Activated naive CD8-positive, alpha-beta T cell treated with anti-CD3 and anti-CD28 coated beads, Interleukin-2, amount 10 ng/mL, durations not matched to agents 7 days and 5 days (primary cell): ENCODE measurements at regions not wholly inside any gene's neighbourhood (a gene's known extent, or its start where the extent isn't known, plus 50 kb on each side); places are given as distances from the start of the nearest gene placed in this dataset.

Experiments
- ATAC-seq: fragments of 150-1000 bp; cut with Tn5 transposase; one replicate; pipeline ENCODE4 v1.10.0; 2021; ENCODE audit warnings: low read depth, moderate library complexity
- POLR2A ChIA-PET: fragments of 350-600 bp; sonication (Branson Sonifier 250); formaldehyde crosslinking; loops from one replicate; lab custom pipeline; 2021; ENCODE audit warnings: antibody characterized with exemption; lab: Charles Lee
- DNase-seq: peaks from one replicate; pipeline ENCODE4 v3.0.0; 2021
- H3K27ac Mint-ChIP-seq: one replicate; pipeline ENCODE4 v1.8.0; 2022; ENCODE audit warnings: mild to moderate bottlenecking, mixed read lengths
- H3K27me3 Mint-ChIP-seq: one replicate; pipeline ENCODE4 v1.8.0; 2022; ENCODE audit warnings: mild to moderate bottlenecking, moderate library complexity, mixed read lengths
- H3K36me3 Mint-ChIP-seq: one replicate; pipeline ENCODE4 v1.8.0; 2021; ENCODE audit warnings: mild to moderate bottlenecking, mixed read lengths
- H3K4me1 Mint-ChIP-seq: one replicate; pipeline ENCODE4 v1.8.0; 2021; ENCODE audit warnings: mixed read lengths
- H3K4me3 Mint-ChIP-seq: one replicate; pipeline ENCODE4 v1.8.0; 2022; ENCODE audit warnings: mild to moderate bottlenecking, moderate library complexity, mixed read lengths
- H3K9me3 Mint-ChIP-seq: one replicate; pipeline ENCODE4 v1.8.0; 2021; ENCODE audit warnings: mixed read lengths

DNA sequence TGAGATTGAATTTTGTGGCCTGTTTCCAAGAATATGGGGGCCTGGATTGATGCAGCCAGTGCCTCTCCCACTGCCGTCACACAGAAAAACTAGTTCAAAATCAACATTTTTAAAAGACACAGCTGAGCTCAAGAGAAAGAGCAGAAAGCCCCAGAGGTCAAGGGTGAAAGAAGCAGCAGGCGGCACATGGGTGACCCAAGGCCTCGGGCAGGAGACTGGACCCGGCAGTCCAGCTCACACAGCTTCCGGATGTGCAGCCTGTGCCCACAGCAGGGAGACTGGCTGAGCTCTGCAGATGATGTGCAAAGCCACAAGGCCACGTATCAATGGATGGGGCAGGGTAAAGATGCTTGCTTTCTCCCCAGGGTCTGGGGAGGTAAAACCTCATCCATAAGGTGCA lies 50.4 kb upstream of the RNF32 start:
- no peaks in the 10 kb centered on the region for H3K4me1 Mint-ChIP-seq
- peaks cover 8% of the 10 kb centered on the region for H3K27me3 Mint-ChIP-seq
- POLR2A ChIA-PET, result no interaction called here

DNA sequence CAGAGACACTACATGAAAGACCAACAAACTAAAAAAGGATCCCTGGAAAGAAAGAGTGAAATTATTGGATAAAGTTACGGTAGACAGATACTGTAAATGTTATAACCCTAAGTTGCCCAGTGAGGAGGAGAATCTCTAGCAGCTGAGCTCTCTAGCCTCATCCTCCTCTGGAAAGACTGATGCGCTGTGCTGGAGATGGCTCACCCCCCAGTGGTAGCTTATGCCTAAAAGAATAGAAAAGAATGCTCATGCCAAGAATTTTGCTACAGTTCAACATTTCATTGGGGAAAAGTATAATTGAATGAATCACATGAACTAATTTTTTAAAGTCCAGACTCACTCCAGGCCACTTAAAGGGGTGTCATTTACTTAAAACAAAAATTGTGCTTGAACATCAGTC lies 50.8 kb upstream of the RNF32 start:
- POLR2A ChIA-PET, result no interaction called here
- peaks cover 11% of the 10 kb centered on the region for H3K9me3 Mint-ChIP-seq
- no peak for DNase-seq
- H3K4me1 Mint-ChIP-seq, result no peaks in the 10 kb centered on the region
- ATAC-seq, result no peak
- no peak overlapping the region for H3K4me3 Mint-ChIP-seq
- H3K36me3 Mint-ChIP-seq, result no peaks in the 10 kb centered on the region
- no peak overlapping the region for H3K27ac Mint-ChIP-seq
- H3K27me3 Mint-ChIP-seq, result peaks cover 12% of the 10 kb centered on the region

More for the DNA sequence above, 50.4 kb upstream of the RNF32 start:
- H3K36me3 Mint-ChIP-seq, result no peaks in the 10 kb centered on the region
- no peak overlapping the region for H3K27ac Mint-ChIP-seq
- H3K4me3 Mint-ChIP-seq, result no peak overlapping the region
- DNase-seq (no peak), ATAC-seq (no peak)
- peaks cover 11% of the 10 kb centered on the region for H3K9me3 Mint-ChIP-seq

DNA sequence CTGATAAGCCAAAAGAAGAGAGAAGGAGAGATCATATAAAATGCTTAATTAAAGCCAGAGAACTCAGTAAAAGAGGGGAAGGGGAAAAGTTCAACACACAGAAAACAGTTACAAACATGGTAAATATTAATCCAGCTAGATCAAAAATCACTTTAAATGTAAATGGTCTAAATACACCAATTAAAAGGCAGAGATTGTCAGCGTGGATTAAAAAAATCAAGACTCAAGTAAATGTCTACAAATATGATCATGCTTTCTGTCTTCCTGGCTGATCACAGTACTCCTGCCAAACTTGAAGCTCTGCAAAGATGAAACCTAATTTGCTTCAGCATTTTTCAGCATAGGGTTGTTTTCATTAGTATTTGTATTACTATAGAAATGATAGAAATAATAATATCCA lies 54.6 kb upstream of the RNF32 start:
- POLR2A ChIA-PET, result no interaction called here
- Mint-ChIP-seq H3K4me3 (no peak overlapping the region), H3K27ac (no peak overlapping the region), H3K36me3 (no peaks in the 10 kb centered on the region), H3K9me3 (peaks cover 1% of the 10 kb centered on the region), H3K4me1 (no peaks in the 10 kb centered on the region), H3K27me3 (peaks cover 13% of the 10 kb centered on the region)
- DNase-seq, result no peak
- ATAC-seq, result no peak

DNA sequence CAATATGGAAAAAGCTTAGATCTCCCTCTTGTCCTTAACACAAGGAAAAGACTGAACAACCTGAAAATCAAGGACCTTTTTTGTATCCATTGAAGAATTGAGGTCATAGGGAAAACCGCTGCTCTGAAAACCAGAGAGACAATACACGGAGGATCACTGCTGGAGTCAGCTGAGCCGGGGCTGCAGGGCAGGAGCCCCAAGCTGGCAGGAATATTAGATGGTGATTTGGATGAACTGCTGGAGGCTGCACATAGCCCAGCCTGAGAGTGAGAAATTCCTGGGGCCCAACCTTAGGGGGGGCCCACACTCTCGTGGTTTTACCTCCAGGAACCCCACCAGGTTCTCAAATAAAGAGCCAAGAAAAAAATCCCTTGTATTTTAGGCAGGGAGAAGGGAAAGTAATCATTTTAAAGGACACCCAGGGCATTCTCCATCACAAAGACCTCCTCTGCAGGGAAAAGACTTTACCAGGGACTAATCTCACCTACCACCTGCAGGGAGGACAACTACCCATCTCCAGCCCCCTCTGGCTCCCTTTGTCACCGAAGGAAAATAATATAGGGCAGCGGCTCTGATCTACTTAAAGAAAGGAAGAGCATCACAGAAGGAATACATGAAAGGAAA lies 55.4 kb upstream of the RNF32 start:
- H3K27me3 Mint-ChIP-seq, result peaks cover 15% of the 10 kb centered on the region
- H3K9me3 Mint-ChIP-seq, result peaks cover 1% of the 10 kb centered on the region
- H3K27ac Mint-ChIP-seq, result no peak overlapping the region
- peaks cover 1% of the 10 kb centered on the region for H3K4me1 Mint-ChIP-seq
- H3K4me3 Mint-ChIP-seq, result no peak overlapping the region
- DNase-seq (no peak), ATAC-seq (no peak)
- H3K36me3 Mint-ChIP-seq, result no peaks in the 10 kb centered on the region
- POLR2A ChIA-PET, result no interaction called here

DNA sequence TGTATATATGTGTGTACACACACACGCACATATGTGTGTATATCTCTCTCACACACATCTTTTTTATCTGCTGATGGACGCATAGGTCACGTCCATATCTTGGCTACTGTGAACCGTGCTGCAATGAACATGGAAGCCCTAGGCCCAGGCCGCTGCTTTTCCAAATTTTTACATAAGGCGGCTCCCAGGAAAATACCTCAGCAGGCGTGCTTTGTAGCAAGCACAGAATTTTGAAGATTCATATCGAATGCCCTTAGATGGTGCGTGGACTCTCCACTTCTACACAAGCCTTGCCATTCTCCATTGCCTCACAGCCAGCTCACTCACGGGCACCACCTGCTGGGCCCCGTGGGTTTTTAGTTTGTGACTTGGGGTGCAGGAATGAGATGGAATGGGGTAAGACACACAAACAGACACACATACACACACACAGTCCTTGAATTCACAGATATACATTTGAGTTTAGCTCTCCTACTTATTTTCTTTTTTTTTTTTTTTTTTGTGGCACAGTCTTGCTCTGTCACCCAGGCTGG lies 57.9 kb upstream of the RNF32 start:
- Mint-ChIP-seq H3K36me3 (no peaks in the 10 kb centered on the region), H3K27me3 (peaks cover 16% of the 10 kb centered on the region), H3K27ac (no peak overlapping the region), H3K9me3 (peaks cover 1% of the 10 kb centered on the region), H3K4me1 (peaks cover 1% of the 10 kb centered on the region), H3K4me3 (no peak overlapping the region)
- DNase-seq (no peak), ATAC-seq (no peak)
- POLR2A ChIA-PET, result no interaction called here

DNA sequence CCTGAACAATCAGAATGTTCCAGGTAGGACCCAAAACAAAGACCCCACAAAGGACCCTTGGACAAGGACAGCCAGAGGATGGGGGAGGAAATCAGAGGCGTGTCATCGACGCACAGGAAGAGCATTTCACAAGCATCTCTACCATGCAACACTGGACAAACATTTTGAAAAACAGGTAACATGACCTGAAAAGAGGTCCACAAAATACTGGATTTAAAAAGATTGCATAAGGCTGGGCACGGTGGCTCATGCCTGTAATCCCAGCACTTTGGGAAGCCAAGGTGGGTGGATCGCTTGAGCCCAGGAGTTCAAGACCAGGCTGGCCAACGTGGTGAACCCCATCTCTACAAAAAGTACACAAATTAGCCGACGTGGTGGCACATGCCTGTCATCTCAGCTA lies 60.5 kb upstream of the RNF32 start:
- DNase-seq, result no peak
- POLR2A ChIA-PET, result no interaction called here
- H3K27me3 Mint-ChIP-seq, result peaks cover 10% of the 10 kb centered on the region
- ATAC-seq, result no peak
- H3K9me3 Mint-ChIP-seq, result no peaks in the 10 kb centered on the region
- H3K27ac Mint-ChIP-seq, result no peak overlapping the region
- H3K4me3 Mint-ChIP-seq, result no peak overlapping the region
- no peaks in the 10 kb centered on the region for H3K36me3 Mint-ChIP-seq
- peaks cover 1% of the 10 kb centered on the region for H3K4me1 Mint-ChIP-seq

DNA sequence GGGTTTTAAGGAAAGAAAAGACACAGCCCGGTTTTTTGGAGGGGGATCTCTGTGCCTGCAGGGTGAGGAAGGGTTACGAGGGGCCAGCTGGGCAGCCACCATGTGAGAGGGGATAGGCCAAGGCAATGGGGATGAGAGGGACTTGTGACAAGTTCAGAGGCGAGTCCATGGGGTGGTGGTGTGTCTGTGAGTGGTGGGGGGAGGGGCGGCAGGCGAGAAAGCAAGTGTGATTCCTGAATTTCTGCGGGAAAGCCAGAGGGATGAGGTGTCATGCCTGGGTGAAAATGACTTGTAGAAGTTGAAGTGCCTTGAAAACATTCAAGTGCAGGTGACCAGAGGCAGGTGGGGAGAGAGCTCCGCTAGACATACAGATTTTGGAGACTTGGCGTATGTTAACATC lies 61.0 kb upstream of the RNF32 start:
- Mint-ChIP-seq H3K27ac (no peak overlapping the region), H3K4me1 (peaks cover 1% of the 10 kb centered on the region), H3K9me3 (no peaks in the 10 kb centered on the region), H3K4me3 (no peak overlapping the region), H3K27me3 (peaks cover 13% of the 10 kb centered on the region), H3K36me3 (no peaks in the 10 kb centered on the region)
- ATAC-seq, result no peak
- DNase-seq, result no peak
- POLR2A ChIA-PET, result no interaction called here

DNA sequence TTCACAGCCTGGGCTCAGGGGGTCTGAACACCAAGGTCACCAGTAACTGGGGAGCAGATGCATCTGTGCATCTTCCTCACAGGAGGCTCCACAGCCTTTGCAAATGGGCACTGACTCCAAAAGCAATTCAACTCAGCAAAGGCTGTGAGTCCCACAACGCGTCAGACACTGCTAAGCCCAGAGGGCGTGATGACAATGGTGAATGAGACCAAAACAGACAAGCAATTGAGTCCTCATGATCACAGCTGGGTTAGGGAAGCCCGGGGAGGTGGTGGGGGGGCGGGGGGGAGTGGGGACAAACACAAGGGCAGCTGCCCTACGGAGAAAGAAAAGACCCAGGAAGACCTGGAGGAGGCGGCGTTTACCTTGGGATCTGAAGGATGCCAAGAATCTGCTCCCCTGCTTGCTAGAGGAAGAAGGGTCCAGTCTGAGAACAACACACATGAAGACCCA lies 61.6 kb upstream of the RNF32 start:
- Mint-ChIP-seq H3K4me1 (peaks cover 1% of the 10 kb centered on the region), H3K27me3 (peaks cover 16% of the 10 kb centered on the region), H3K9me3 (no peaks in the 10 kb centered on the region), H3K36me3 (no peaks in the 10 kb centered on the region), H3K27ac (no peak overlapping the region), H3K4me3 (no peak overlapping the region)
- DNase-seq (no peak), ATAC-seq (no peak)
- POLR2A ChIA-PET, result no interaction called here

DNA sequence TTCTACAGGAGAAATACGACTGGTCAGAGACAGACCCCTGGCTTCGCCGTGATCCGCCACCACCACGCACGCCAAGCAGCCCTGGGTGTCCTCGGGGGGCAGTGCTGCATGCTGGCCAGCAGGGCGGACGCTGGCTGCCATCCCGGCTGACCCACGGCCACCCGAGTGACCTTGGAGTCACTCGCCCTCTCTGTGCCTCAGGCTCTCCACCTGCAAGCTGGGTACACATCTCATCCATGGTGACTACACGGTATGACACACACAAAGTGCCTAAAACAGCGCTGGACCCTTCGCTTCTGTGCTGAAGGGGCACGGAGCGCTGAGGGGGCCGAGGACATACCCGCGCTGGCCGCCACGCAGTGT lies 62.0 kb upstream of the RNF32 start:
- Mint-ChIP-seq H3K27me3 (peaks cover 16% of the 10 kb centered on the region), H3K27ac (no peak overlapping the region), H3K4me1 (peaks cover 1% of the 10 kb centered on the region), H3K4me3 (no peak overlapping the region), H3K36me3 (no peaks in the 10 kb centered on the region), H3K9me3 (no peaks in the 10 kb centered on the region)
- POLR2A ChIA-PET, result no interaction called here
- no peak for ATAC-seq
- no peak for DNase-seq

DNA sequence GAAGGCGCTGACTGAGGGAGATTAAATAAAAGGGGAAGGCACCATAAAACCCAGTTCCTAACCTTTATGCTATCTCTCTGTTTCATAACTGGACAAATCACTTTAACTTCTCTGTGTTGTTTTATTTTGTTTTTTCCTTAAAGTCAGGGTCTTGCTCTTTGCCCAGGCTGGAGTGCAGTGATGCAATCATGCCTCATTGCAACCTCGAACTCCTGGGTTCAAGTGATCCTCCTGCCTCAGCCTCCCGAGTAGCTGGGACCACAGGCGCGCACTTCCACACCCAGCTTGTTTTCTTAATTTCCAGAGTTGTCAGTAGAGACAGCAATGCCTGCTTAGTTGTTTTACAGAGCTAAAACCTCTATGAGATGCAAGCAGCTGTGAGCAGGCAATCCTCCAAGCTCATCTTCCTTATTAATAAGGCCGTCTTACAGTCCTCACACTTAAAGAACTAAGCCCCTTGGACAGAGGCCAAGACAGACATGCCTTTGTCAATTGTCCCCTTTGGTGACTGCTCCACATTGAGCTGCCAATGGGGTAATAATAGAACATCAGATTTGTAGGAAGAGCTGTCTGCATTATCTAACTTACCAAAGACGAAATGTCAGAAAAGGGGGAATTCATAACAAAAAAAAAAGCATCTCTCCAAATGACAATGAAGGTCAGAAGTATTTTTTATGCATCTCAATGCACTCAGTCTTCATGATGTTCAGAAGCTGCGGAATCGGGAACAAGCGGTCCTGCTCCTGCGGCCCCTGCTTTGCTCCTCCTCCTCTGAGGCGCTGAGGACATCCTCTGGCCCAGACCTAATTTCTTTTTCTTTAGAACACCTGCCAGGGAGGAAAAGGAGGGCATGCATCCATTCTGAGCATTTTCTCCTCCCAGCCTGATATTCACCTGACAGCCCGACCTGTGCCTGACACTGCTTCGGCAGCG lies 62.7 kb upstream of the RNF32 start:
- H3K36me3 Mint-ChIP-seq, result no peaks in the 10 kb centered on the region
- H3K9me3 Mint-ChIP-seq, result no peaks in the 10 kb centered on the region
- DNase-seq (no peak), ATAC-seq (no peak)
- POLR2A ChIA-PET, result no interaction called here
- no peak overlapping the region for H3K27ac Mint-ChIP-seq
- peaks cover 1% of the 10 kb centered on the region for H3K4me1 Mint-ChIP-seq
- peaks cover 17% of the 10 kb centered on the region for H3K27me3 Mint-ChIP-seq
- no peak overlapping the region for H3K4me3 Mint-ChIP-seq

DNA sequence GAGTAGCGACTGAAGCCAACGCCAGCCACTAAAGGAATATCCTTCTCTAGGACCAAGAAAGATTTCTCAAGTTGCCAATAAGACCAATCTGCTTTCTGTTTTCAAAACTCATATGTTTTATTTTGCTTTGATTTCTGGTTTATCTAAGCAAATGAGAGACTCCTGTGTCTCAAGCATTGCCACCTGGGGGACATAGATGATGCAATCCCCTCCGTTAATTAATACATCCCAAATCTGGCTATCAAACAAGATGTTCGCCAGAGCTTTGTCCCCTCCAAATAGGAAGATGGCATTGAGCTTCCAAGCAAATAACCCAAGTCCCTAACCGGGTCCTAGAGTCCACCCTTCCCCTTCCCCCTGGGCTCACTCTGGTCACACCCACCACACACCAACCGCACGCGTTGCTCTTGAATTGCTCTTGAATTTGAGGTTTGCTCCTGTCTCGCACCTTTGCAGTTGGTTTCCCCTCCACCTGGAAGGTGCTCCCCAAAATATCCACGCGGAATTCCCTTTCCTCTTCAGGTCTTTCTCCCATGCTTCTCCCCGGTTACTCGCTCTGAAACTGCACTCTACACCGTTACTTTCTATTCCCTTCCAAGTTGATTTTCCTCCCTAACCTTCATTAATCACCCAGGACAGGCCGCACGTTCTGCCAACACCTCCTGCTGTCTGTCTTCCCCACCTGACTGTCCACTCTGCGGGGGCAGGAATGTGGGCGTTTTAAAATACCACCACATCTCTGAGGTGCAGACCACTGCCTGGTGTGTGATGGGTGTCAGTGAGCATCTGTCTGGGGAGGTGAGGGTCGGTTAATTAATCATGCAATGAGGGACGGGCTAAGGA lies 64.1 kb upstream of the RNF32 start:
- Mint-ChIP-seq H3K36me3 (no peaks in the 10 kb centered on the region), H3K4me3 (no peak overlapping the region), H3K27ac (peak overlapping the region; percentile 6), H3K4me1 (peaks cover 1% of the 10 kb centered on the region), H3K9me3 (no peaks in the 10 kb centered on the region), H3K27me3 (peaks cover 20% of the 10 kb centered on the region)
- no peak for DNase-seq
- ATAC-seq, result no peak
- POLR2A ChIA-PET, result no interaction called here

DNA sequence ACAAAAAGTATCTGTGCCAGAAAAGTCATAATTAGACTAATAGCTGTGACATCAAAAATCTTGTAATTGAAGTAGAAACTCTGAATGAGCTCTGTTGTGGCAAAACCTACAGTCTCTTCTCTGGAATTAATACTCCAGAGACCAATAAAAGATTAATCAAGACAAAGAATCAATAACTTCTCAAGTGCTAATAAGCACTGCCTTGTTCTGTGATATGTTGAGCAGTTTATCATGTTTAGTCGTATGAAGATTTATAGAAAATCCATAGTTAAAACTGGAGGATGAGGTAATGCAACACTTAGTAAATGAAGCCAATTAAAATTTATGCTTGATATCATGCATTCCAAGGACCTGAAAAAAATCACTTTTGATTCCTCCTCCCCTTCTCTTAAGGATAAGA lies 72.3 kb upstream of the RNF32 start:
- Mint-ChIP-seq H3K4me1 (no peaks in the 10 kb centered on the region), H3K9me3 (peaks cover 8% of the 10 kb centered on the region), H3K4me3 (no peak overlapping the region), H3K27me3 (peaks cover 9% of the 10 kb centered on the region), H3K36me3 (no peaks in the 10 kb centered on the region), H3K27ac (no peak overlapping the region)
- POLR2A ChIA-PET, result no interaction called here
- ATAC-seq (no peak), DNase-seq (no peak)

DNA sequence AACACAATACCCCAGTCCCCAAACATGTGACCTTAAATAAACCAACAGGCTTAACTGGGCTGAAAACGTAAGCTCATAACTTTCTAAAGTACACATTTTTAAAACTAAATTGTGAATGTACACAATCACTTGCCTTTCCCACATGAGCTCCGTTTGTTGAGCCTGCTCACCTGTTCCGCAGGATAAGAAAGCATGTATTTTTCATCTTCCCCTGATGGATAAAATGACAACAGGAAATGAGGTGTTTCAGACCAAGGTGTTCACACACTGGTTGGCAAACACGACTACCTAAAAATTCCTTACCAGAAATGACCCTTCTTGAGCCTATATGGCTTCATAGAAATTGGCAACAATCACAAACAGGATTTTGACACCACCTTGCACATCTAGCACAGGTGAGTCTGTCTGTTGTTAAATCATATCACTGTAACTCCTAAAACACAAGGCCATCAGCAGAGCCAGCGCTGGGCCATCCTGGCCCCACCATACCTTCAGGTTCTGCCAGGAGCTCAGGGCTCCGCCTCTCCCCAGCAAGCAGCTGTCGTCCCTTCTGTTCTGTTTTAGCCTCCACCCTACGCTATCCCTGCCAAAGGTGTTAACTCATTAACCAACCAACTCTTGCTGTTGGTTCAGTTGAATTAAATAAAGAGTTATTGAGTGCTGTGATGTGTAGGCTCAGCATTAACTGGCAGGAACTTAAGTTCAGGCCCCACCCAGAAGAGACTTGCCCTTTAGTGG lies 73.6 kb upstream of the RNF32 start:
- DNase-seq (no peak), ATAC-seq (no peak)
- H3K27me3 Mint-ChIP-seq, result peaks cover 2% of the 10 kb centered on the region
- H3K9me3 Mint-ChIP-seq, result peaks cover 8% of the 10 kb centered on the region
- POLR2A ChIA-PET, result no interaction called here
- H3K36me3 Mint-ChIP-seq, result no peaks in the 10 kb centered on the region
- H3K4me3 Mint-ChIP-seq, result no peak overlapping the region
- H3K4me1 Mint-ChIP-seq, result no peaks in the 10 kb centered on the region
- H3K27ac Mint-ChIP-seq, result no peak overlapping the region
